ENCODE measurements at regions not wholly inside any gene's neighbourhood (a gene's known extent, or its start where the extent isn't known, plus 50 kb on each side); places are given as distances from the start of the nearest gene placed in this dataset.

DNA sequence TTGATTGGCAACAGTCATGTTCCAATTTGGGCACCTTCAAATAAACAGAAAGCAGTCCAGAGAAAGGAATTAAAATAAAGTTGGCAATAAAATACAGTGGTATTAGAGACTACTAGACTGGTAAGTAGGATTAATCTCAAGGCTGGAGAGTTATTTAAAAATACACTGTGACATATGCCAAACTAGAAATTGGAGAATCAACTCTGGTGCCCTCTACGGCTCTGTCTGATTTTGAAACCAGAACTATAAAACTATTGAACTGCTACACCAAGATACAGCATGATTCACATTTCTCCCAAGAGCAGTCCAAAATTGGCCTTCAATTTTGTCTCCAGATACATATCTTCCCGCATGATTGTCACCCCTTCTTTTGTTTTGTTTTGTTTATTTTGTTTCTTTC, 78.7 kb upstream of the FAM47B start:
- WGBS: 89% methylated on average over 2 of the region's 2 CpGs
- Histone ChIP-seq H3K36me3 (ENCODE audit: control insufficient read depth in 2 of 2, insufficient read depth in 2 of 2, low read length in 1 of 2) (no peaks in the 10 kb centered on the region), H3K4me1 (ENCODE audit: control insufficient read depth in 2 of 2, insufficient read depth in 2 of 2, low read length in 2 of 2) (no peaks in the 10 kb centered on the region), H3K4me3 (ENCODE audit: low read length in 2 of 2) (no peak overlapping the region), H3K9me3 (ENCODE audit: control insufficient read depth in 2 of 2, insufficient read depth in 1 of 2, low read length in 1 of 2) (no peaks in the 10 kb centered on the region), H3K27ac (ENCODE audit: low read depth in 1 of 2, low read length in 1 of 2) (no peak overlapping the region), H3K27me3 (ENCODE audit: control insufficient read depth in 2 of 2, insufficient read depth in 1 of 2, low read length in 1 of 2) (no peaks in the 10 kb centered on the region)
- DNase-seq (ENCODE audit: low read depth in 6 of 9, low spot score in 9 of 9): no peak

DNA sequence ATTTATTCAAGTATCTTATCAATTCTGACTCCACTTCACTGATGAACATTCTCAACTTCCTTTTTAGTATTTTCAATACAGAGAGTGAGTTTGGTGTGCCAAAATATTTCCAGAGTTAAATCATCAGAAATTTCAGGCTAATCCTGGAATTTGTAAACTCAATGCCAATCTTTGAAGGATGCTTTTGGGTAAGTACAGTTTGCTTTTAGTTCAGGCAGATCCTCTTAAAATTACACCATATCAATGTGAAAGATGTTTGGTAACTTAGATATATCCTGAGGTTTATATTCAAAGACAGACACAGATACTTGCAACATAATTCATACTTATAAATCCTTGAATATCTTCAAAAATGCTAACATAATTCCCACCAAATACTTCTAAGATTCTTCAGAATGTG, 76.0 kb upstream of the FAM47B start:
- no peaks in the 10 kb centered on the region for H3K36me3 ChIP-seq (ENCODE audit: control insufficient read depth in 2 of 2, insufficient read depth in 2 of 2, low read length in 1 of 2)
- H3K9me3 ChIP-seq (ENCODE audit: control insufficient read depth in 2 of 2, insufficient read depth in 1 of 2, low read length in 1 of 2): no peaks in the 10 kb centered on the region
- DNase-seq (ENCODE audit: low read depth in 6 of 9, low spot score in 9 of 9): no peak
- no peak overlapping the region for H3K4me3 ChIP-seq (ENCODE audit: low read length in 2 of 2)
- H3K4me1 ChIP-seq (ENCODE audit: control insufficient read depth in 2 of 2, insufficient read depth in 2 of 2, low read length in 2 of 2): no peaks in the 10 kb centered on the region
- no peak overlapping the region for H3K27ac ChIP-seq (ENCODE audit: low read depth in 1 of 2, low read length in 1 of 2)
- H3K27me3 ChIP-seq (ENCODE audit: control insufficient read depth in 2 of 2, insufficient read depth in 1 of 2, low read length in 1 of 2): no peaks in the 10 kb centered on the region

DNA sequence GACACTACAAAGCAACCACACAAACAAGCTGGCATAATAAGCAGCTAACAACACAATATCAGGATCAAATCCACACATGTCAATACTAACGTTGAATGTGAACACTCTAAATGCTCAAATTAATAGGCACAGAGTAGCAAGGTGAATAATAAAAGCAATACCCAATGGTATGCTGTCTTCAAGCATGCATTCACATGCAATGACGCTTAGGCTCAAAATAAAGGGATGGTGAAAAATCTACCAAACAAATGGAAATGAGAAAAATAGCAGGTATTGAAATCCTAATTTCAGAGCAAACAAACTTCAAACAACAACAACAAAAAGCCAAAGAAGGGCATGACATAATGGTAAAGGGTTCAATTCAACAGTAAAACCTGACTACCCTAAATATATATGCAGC, 74.0 kb upstream of the FAM47B start:
- Histone ChIP-seq H3K4me3 (ENCODE audit: low read length in 2 of 2) (no peak overlapping the region), H3K27ac (ENCODE audit: low read depth in 1 of 2, low read length in 1 of 2) (no peak overlapping the region), H3K36me3 (ENCODE audit: control insufficient read depth in 2 of 2, insufficient read depth in 2 of 2, low read length in 1 of 2) (no peaks in the 10 kb centered on the region), H3K27me3 (ENCODE audit: control insufficient read depth in 2 of 2, insufficient read depth in 1 of 2, low read length in 1 of 2) (no peaks in the 10 kb centered on the region), H3K4me1 (ENCODE audit: control insufficient read depth in 2 of 2, insufficient read depth in 2 of 2, low read length in 2 of 2) (no peaks in the 10 kb centered on the region), H3K9me3 (ENCODE audit: control insufficient read depth in 2 of 2, insufficient read depth in 1 of 2, low read length in 1 of 2) (no peaks in the 10 kb centered on the region)
- WGBS: 28% methylated on average over 2 of the region's 2 CpGs
- DNase-seq (ENCODE audit: low read depth in 6 of 9, low spot score in 9 of 9): no peak

DNA sequence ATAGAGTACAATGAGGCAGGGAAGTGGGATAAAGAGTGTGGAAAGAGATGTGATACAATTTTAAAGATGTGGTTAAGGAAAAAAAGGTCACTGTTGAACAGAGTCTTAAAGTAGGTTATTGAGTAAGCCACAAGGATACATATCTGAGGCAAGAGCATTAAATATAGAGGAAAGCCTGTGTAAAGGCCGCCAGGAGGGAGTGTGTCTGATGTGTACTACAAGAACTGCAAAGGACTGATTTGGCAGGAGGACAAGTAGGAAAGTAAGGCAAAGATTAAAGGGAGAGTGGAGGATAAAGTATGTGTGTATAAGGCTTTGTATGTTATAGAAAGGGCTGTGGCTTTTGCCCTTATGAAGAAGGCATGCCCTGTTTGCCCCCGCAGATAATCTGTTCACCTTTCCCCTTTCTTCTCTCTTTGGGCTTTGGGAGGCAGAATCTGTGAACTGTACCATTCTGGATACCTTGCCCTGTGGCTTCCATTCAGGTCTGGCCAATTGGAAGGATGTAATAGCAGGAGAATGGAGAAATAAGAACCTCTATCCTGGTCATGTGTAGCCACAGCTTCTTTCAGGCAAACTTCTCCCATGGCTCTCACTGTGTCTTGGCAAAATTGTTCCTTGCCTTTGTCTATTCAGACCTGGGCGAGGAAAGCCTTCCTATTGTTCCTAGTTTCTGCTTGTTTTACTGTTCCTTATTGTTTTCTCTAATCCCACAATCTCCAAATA, 68.9 kb upstream of the FAM47B start:
- WGBS: 78% methylated on average over 3 of the region's 3 CpGs

DNA sequence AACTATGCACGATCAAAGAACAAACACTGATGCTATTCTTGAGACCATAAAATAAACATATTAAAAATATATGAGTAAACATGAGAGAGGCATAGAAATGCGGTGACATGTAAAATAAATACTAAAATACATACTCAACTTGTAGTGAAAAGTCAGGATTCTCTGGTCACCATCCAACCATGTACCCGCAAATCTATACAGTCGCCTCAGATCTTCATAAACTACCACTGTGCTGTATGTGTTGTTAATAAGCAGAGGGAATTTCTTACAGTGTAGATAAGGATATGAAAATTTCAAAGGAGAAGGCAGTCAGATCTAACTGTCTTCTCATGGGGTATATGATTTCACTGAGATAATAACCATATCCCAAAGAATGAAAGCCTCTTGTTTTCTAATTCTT, 67.8 kb upstream of the FAM47B start:
- Histone ChIP-seq H3K9me3 (ENCODE audit: control insufficient read depth in 2 of 2, insufficient read depth in 1 of 2, low read length in 1 of 2) (no peaks in the 10 kb centered on the region), H3K27me3 (ENCODE audit: control insufficient read depth in 2 of 2, insufficient read depth in 1 of 2, low read length in 1 of 2) (no peaks in the 10 kb centered on the region), H3K27ac (ENCODE audit: low read depth in 1 of 2, low read length in 1 of 2) (no peak overlapping the region), H3K4me3 (ENCODE audit: low read length in 2 of 2) (no peak overlapping the region), H3K36me3 (ENCODE audit: control insufficient read depth in 2 of 2, insufficient read depth in 2 of 2, low read length in 1 of 2) (no peaks in the 10 kb centered on the region), H3K4me1 (ENCODE audit: control insufficient read depth in 2 of 2, insufficient read depth in 2 of 2, low read length in 2 of 2) (no peaks in the 10 kb centered on the region)
- DNase-seq (ENCODE audit: low read depth in 6 of 9, low spot score in 9 of 9): no peak
- 92% methylated on average over 4 of the region's 4 CpGs for WGBS

More for the DNA sequence above, 68.9 kb upstream of the FAM47B start:
- H3K27ac ChIP-seq (ENCODE audit: low read depth in 1 of 2, low read length in 1 of 2): no peak overlapping the region
- H3K27me3 ChIP-seq (ENCODE audit: control insufficient read depth in 2 of 2, insufficient read depth in 1 of 2, low read length in 1 of 2): no peaks in the 10 kb centered on the region
- no peak overlapping the region for H3K4me3 ChIP-seq (ENCODE audit: low read length in 2 of 2)
- H3K4me1 ChIP-seq (ENCODE audit: control insufficient read depth in 2 of 2, insufficient read depth in 2 of 2, low read length in 2 of 2): no peaks in the 10 kb centered on the region
- H3K36me3 ChIP-seq (ENCODE audit: control insufficient read depth in 2 of 2, insufficient read depth in 2 of 2, low read length in 1 of 2): no peaks in the 10 kb centered on the region
- DNase-seq (ENCODE audit: low read depth in 6 of 9, low spot score in 9 of 9): no peak
- H3K9me3 ChIP-seq (ENCODE audit: control insufficient read depth in 2 of 2, insufficient read depth in 1 of 2, low read length in 1 of 2): no peaks in the 10 kb centered on the region

DNA sequence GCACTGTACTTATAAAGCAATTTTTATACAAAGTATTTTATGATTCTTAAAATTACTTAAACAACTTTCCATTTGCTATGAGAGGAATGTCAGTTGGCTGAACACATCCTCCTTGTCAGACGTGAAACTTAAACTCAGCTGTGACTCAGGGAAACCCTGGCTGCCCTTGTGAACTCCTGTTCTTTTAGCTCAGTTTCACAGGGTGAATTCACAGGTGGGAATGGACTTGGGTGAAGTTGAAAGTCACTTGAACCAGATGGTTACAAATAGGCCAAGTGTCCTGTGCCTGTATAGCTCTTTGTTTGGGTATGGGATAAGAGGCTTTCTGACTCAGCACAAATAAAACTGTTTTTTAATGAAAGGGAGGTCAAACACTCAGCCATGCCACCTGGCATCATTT, 67.4 kb upstream of the FAM47B start:
- no peaks in the 10 kb centered on the region for H3K27me3 ChIP-seq (ENCODE audit: control insufficient read depth in 2 of 2, insufficient read depth in 1 of 2, low read length in 1 of 2)
- no peak overlapping the region for H3K4me3 ChIP-seq (ENCODE audit: low read length in 2 of 2)
- H3K36me3 ChIP-seq (ENCODE audit: control insufficient read depth in 2 of 2, insufficient read depth in 2 of 2, low read length in 1 of 2): no peaks in the 10 kb centered on the region
- H3K27ac ChIP-seq (ENCODE audit: low read depth in 1 of 2, low read length in 1 of 2): no peak overlapping the region
- H3K4me1 ChIP-seq (ENCODE audit: control insufficient read depth in 2 of 2, insufficient read depth in 2 of 2, low read length in 2 of 2): no peaks in the 10 kb centered on the region
- DNase-seq (ENCODE audit: low read depth in 6 of 9, low spot score in 9 of 9): no peak
- WGBS: 77% methylated on average over 1 of the region's 1 CpG
- no peaks in the 10 kb centered on the region for H3K9me3 ChIP-seq (ENCODE audit: control insufficient read depth in 2 of 2, insufficient read depth in 1 of 2, low read length in 1 of 2)

DNA sequence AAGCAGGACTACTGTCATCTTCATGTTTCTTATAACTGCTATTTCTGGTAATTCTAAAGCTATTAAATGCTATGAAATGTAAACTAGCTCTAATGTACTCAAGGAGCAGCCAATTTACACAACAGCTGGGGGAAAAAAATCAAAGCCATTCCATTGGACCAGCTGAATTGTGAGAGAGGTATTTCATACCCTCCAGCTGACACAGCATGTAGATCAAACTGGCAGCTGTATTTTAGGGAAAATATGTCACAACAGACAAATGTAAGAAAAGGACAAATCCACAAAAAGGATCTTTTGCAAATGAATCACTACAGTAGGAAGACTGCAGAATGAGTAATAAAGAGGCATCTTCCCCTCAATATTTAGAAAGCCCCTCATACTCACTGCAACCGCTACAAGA, 65.2 kb upstream of the FAM47B start:
- DNase-seq (ENCODE audit: low read depth in 6 of 9, low spot score in 9 of 9): no peak
- H3K4me1 ChIP-seq (ENCODE audit: control insufficient read depth in 2 of 2, insufficient read depth in 2 of 2, low read length in 2 of 2): no peaks in the 10 kb centered on the region
- no peak overlapping the region for H3K27ac ChIP-seq (ENCODE audit: low read depth in 1 of 2, low read length in 1 of 2)
- no peak overlapping the region for H3K4me3 ChIP-seq (ENCODE audit: low read length in 2 of 2)
- no peaks in the 10 kb centered on the region for H3K36me3 ChIP-seq (ENCODE audit: control insufficient read depth in 2 of 2, insufficient read depth in 2 of 2, low read length in 1 of 2)
- WGBS: 97% methylated on average over 1 of the region's 1 CpG
- H3K9me3 ChIP-seq (ENCODE audit: control insufficient read depth in 2 of 2, insufficient read depth in 1 of 2, low read length in 1 of 2): no peaks in the 10 kb centered on the region
- no peaks in the 10 kb centered on the region for H3K27me3 ChIP-seq (ENCODE audit: control insufficient read depth in 2 of 2, insufficient read depth in 1 of 2, low read length in 1 of 2)

DNA sequence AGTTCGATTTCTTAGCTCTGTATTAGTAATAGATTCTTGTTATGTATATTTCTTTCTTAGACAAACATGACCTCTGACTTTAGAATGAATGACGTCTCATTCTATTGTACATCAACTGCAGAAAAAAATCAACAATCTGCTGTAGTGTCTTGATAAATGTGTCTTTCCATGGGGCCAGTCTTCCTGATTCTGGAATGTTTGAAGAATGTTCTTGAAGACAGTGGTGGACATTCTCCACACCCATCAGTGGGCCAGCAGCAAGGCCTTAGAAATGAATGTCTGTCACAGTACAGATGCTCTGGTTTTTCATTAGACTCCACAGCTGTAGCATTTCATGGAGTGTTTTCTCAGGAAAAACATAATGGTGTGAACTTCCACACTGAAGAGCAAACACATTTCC, 63.2 kb upstream of the FAM47B start:
- WGBS: 80% methylated on average over 2 of the region's 2 CpGs
- Histone ChIP-seq H3K36me3 (ENCODE audit: control insufficient read depth in 2 of 2, insufficient read depth in 2 of 2, low read length in 1 of 2) (no peaks in the 10 kb centered on the region), H3K27ac (ENCODE audit: low read depth in 1 of 2, low read length in 1 of 2) (no peak overlapping the region), H3K4me3 (ENCODE audit: low read length in 2 of 2) (no peak overlapping the region), H3K4me1 (ENCODE audit: control insufficient read depth in 2 of 2, insufficient read depth in 2 of 2, low read length in 2 of 2) (no peaks in the 10 kb centered on the region), H3K9me3 (ENCODE audit: control insufficient read depth in 2 of 2, insufficient read depth in 1 of 2, low read length in 1 of 2) (no peaks in the 10 kb centered on the region), H3K27me3 (ENCODE audit: control insufficient read depth in 2 of 2, insufficient read depth in 1 of 2, low read length in 1 of 2) (no peaks in the 10 kb centered on the region)
- DNase-seq (ENCODE audit: low read depth in 6 of 9, low spot score in 9 of 9): no peak

DNA sequence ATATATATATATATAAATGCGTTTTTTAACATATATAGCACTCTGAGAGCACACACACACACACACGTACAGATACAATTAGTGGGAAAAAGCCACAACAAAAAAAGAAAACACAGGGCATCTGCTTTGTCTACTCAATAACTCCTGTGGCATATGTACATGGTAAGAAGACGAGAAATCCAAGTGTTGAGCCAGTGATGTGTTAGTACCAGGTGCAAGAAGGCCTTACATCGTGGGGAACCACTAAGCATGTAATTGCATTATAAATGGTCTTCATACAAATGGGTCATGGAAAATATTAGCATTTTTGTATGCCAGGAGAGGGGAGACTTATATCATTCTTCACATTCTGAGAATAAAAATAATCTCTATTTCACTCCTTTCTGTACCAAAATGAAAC, 62.7 kb upstream of the FAM47B start:
- Histone ChIP-seq H3K4me3 (ENCODE audit: low read length in 2 of 2) (no peak overlapping the region), H3K27ac (ENCODE audit: low read depth in 1 of 2, low read length in 1 of 2) (no peak overlapping the region), H3K9me3 (ENCODE audit: control insufficient read depth in 2 of 2, insufficient read depth in 1 of 2, low read length in 1 of 2) (no peaks in the 10 kb centered on the region), H3K36me3 (ENCODE audit: control insufficient read depth in 2 of 2, insufficient read depth in 2 of 2, low read length in 1 of 2) (no peaks in the 10 kb centered on the region), H3K27me3 (ENCODE audit: control insufficient read depth in 2 of 2, insufficient read depth in 1 of 2, low read length in 1 of 2) (no peaks in the 10 kb centered on the region), H3K4me1 (ENCODE audit: control insufficient read depth in 2 of 2, insufficient read depth in 2 of 2, low read length in 2 of 2) (no peaks in the 10 kb centered on the region)
- WGBS: 87% methylated on average over 4 of the region's 4 CpGs
- DNase-seq (ENCODE audit: low read depth in 6 of 9, low spot score in 9 of 9): no peak

DNA sequence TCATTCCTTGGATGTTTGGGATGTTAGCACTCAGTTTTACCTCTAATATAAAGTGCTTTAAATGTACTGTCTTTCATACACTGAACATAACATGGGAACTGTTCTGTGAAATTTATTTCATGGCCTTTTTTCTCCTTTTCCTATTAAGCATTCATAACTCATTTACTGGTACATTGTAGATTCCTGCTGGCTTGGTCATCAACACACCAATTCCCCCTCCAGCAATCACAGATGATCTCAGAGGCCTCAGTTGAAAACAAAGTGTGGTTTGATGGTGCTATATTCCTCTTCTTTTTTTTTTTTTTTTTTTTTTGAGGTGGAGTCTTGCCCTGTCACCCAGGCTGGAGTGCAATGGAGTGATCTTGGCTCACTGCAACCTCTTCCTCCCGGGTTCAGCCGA, 61.9 kb upstream of the FAM47B start:
- no peak overlapping the region for H3K27ac ChIP-seq (ENCODE audit: low read depth in 1 of 2, low read length in 1 of 2)
- no peaks in the 10 kb centered on the region for H3K36me3 ChIP-seq (ENCODE audit: control insufficient read depth in 2 of 2, insufficient read depth in 2 of 2, low read length in 1 of 2)
- H3K27me3 ChIP-seq (ENCODE audit: control insufficient read depth in 2 of 2, insufficient read depth in 1 of 2, low read length in 1 of 2): no peaks in the 10 kb centered on the region
- DNase-seq (ENCODE audit: low read depth in 6 of 9, low spot score in 9 of 9): no peak
- no peak overlapping the region for H3K4me3 ChIP-seq (ENCODE audit: low read length in 2 of 2)
- WGBS: 89% methylated on average over 2 of the region's 2 CpGs
- no peaks in the 10 kb centered on the region for H3K9me3 ChIP-seq (ENCODE audit: control insufficient read depth in 2 of 2, insufficient read depth in 1 of 2, low read length in 1 of 2)
- H3K4me1 ChIP-seq (ENCODE audit: control insufficient read depth in 2 of 2, insufficient read depth in 2 of 2, low read length in 2 of 2): no peaks in the 10 kb centered on the region
